AG10803 (cell line): ENCODE measurements at regions not wholly inside any gene's neighbourhood (a gene's known extent, or its start where the extent isn't known, plus 50 kb on each side); places are given as distances from the start of the nearest gene placed in this dataset.

Experiments used
- DNase-seq: peaks from one replicate; pipeline ENCODE4 v3.0.0; 2010; ENCODE audit warnings: low read depth
- H3K4me3 ChIP-seq: 2 replicates; pipeline ENCODE4 v1.5.1; 2011; ENCODE audit warnings: mild to moderate bottlenecking, low read length, control low read depth
- TF ChIP-seq, protein P1 (sequence below): conservative IDR thresholded peaks from 2 replicates; pipeline ENCODE4 v1.5.1; 2011; ENCODE audit warnings: mild to moderate bottlenecking, low read length, control low read depth, inconsistent platforms

DNA sequence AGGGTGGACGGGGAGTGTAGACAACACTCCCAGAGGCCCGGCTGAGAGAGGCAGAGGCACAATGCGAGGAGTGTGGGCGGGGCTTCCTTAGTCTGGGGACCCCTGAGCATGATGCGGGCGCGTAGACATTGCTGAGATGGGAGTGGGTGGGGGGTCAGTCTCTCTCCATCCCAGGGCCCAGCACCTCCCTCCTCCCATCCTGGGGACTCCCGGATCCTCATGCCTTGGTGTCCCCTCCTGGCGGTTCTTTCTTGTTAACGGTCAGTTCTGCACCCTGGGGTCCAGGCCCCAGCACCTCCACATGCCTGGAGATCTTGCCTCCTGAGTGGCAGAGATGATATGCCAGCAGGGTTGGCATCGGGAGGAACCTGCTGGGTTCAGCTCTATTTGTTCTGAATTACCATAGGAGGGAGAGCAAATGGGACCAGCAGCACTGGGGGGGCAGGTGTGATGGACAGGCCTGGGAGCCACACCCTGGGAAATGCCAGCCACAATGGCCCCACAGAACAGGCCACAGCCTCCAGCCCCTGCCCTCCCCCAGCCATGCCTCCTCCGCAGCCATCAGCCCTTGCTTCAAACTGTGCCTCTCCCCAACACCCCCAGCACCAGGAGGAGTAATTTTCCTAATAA, 55.7 kb downstream of the RTL6 start:
- no peak overlapping the region for H3K4me3 ChIP-seq
- TF ChIP-seq, protein P1, sequence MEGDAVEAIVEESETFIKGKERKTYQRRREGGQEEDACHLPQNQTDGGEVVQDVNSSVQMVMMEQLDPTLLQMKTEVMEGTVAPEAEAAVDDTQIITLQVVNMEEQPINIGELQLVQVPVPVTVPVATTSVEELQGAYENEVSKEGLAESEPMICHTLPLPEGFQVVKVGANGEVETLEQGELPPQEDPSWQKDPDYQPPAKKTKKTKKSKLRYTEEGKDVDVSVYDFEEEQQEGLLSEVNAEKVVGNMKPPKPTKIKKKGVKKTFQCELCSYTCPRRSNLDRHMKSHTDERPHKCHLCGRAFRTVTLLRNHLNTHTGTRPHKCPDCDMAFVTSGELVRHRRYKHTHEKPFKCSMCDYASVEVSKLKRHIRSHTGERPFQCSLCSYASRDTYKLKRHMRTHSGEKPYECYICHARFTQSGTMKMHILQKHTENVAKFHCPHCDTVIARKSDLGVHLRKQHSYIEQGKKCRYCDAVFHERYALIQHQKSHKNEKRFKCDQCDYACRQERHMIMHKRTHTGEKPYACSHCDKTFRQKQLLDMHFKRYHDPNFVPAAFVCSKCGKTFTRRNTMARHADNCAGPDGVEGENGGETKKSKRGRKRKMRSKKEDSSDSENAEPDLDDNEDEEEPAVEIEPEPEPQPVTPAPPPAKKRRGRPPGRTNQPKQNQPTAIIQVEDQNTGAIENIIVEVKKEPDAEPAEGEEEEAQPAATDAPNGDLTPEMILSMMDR = no peak
- DNase-seq = no peak

DNA sequence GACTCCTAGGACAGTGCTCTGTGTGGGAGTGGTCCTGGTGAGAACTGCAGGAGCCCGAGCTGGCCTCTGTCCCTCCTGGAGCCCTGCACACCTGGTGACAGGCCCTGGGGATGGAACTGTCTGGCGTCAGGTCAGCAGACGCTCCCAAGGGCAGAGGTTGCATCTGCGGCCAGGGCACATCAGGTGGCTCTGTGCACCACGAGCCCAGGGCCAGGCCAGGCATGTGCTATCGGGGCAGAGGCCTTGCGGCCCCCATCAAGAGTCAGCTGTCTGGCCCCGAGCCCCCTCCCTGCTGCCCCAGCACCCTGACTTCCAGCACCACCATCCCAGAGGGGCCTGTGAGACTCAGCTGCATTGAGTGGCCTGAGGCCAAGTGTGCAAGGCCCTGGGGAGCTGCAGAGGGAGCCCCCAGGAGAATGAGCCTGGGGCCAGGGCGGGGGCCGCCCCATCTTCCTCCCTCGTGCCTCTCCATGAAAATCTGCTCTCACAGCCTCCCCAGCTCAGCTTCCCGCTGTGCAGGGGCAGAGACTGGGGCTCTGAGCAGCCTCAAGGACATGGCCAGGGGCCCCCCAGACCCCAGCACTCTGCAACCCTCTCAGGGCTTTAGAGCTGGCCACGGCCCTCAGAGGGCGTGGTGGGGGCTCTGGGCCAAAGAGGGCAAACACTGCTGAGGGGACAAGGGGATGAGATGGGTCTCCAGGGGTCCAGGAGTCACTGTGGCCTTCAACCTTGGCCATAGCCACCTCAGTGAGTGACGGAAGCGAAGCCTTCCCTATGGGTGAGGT, 56.4 kb downstream of the RTL6 start:
- H3K4me3 ChIP-seq = no peak overlapping the region
- TF ChIP-seq, protein P1 = no peak
- no peak for DNase-seq

DNA sequence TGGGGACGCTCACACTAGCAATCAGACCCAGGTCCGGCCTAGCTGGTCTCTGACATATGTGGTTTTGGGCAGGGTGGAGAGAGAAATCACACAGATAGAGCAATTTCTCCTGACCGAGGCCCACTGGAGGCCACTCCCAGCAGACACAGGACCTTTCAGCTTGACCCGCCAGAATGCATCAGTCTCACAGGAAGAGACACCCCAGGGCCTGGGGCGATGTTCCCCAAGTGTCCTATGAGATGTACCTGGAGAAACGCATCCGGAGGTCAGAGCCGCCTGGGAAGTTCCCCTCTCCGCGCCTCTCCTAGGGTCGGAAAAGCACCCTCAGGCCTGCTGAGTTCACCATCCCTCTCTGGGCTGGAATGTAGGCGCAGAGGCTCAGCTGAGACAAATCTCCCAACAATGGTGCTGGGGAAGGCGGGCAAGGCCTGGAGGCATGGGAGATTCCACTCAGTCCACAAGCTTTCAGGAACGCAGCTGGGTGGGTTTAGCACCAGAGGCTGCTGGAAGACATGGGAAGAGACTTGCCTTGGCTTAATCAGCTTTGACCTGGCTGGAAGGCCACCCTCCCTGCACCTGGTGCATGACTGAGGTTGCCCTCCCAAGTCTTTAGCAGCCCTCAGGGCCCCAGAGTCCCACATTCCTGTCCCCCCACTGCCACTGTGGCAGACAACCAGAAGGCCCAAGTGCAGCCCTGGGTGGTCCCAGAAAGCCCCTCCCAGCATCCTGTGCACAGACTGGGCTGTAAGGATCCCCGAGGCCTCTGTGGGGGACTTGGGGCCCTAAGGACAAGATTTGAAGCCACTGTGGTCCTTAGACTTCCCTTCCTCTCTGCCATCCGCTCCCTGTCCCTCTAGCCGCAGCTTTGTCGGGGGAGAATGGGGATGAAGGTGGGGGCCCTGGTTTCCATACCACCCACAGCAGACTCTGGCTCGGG, 57.5 kb downstream of the RTL6 start:
- TF ChIP-seq, protein P1 = no peak
- H3K4me3 ChIP-seq = no peak overlapping the region
- no peak for DNase-seq

DNA sequence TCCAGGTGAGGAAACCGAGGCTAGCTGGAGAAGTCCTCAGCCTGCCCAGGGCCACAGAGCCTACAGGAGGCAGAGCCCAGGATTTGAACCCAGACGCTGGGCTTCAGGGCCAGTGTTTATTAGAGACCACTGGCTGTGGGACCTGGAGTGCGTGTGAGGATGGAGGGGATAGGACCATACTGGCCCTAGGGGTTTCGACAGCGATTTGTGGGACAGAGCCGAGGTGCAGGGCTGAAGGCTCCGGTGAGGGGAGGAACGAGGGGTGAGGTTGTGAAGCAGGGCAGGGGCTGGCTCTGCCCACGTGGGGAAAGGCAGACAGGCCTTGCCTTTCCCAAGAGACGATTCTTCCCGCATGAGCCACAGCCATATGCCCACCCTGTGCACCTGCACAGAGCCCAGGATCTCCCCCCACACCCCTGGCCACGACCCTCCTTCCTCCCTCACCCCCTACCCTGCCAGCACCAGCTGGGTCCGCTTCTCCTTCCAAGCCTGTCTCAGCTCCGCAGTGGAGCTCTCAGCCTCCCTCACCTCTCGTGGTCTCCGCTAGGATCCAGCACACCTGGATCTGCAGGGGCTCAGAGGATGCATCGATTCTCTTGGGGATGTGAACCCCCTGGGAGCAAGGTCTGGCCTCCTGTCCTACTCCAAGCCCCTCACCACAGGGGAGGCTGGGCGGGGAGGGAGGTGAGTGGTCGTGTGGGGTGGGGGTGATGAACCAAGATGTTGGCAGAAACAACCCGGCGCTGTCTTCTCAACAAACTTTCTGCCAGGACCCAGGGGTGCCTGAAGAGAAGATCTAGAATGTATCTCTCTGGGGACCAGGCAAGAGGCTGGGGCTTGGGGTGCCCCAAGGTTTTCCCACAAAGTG, 58.4 kb downstream of the RTL6 start:
- DNase-seq = no peak
- no peak overlapping the region for H3K4me3 ChIP-seq
- TF ChIP-seq, protein P1 = no peak

DNA sequence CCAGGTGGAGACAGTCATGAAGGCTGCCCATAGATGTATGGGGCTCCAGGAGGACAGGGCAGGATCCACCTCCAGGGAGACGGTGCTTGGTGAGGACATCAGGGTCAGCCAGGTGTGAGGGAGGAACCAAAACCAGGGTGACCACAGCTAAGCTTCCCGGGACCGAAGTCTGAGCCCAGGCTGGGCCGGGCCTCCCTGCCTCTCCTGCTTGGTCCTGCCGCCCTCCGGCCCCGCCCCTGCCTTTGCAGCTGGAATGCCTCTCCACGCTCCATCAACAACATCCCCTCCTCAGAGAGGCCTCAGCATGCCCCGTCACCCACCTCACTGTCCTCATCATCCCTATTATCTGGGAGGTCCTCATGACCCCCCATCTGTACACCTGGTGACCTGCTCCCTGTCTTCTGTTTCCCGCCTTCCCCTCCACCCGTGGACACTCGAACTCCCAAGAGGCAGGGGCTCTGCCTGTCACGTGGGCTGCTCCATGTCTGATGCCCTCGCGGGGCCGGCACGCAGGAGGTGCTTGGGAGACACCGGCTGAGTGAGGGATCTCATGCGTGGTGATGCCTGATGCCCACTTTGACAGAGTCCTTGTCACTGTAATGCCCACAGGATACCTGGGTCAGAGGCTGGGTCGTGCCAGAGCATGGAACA, 59.4 kb downstream of the RTL6 start:
- DNase-seq = no peak
- TF ChIP-seq, protein P1 = no peak
- H3K4me3 ChIP-seq = no peak overlapping the region

DNA sequence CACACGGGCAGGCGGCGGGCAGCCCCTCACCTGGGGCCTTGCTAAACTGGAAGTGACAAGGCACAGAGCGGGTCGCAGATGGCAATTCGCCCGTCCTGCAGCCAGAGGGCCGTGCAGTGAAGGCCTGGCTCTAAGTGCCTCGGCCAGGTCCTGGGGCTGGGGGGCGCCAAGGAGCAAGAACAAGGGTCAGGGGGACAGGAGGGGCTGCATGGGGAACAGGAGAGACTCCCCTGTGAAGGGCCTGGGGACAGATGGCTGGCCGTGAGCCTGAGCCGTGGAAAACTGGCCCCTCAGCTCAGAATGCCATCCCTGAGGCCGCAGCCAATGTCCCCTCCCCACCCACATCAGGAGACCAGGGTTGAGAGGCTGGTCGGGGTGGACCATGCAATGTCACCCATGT, 60.0 kb downstream of the RTL6 start:
- DNase-seq = no peak
- H3K4me3 ChIP-seq = no peak overlapping the region
- TF ChIP-seq, protein P1 = no peak
